GM18858 (cell line): ENCODE measurements at regions not wholly inside any gene's neighbourhood (a gene's known extent, or its start where the extent isn't known, plus 50 kb on each side); places are given as distances from the start of the nearest gene placed in this dataset.
"Not testable (repeated sequence)": the region's sequence is repeated elsewhere in the genome, so short reads cannot be mapped to it uniquely, and the experiment has no call there.

Experiments used
- ATAC-seq: cut with Tn5 transposase; IDR thresholded peaks from one replicate; pipeline ENCODE4 v1.9.1; 2021; ENCODE audit not compliant: unreplicated experiment

GRCh38 chr12:78269620-78270019 is 438.9 kb downstream of the NAV3 start:
- no peak for ATAC-seq

- ATAC-seq, result no peak
Measured at GRCh38 chr12:78271546-78271945, 440.9 kb downstream of the NAV3 start.

GRCh38 chr12:78275886-78276285 is 445.2 kb downstream of the NAV3 start:
- no peak for ATAC-seq

GRCh38 chr12:78278706-78279190 is 448.1 kb downstream of the NAV3 start:
- ATAC-seq, result no peak

GRCh38 chr12:78279567-78279966 is 448.9 kb downstream of the NAV3 start:
- ATAC-seq, result no peak

GRCh38 chr12:78281102-78281501 is 450.4 kb downstream of the NAV3 start:
- ATAC-seq, result not testable (repeated sequence)

GRCh38 chr12:78284417-78284816 is 453.7 kb downstream of the NAV3 start:
- ATAC-seq, result no peak

- ATAC-seq, result no peak
Measured at GRCh38 chr12:78290606-78291345, 460.1 kb downstream of the NAV3 start.

- ATAC-seq, result no peak
Measured at GRCh38 chr12:78293059-78293686, 462.5 kb downstream of the NAV3 start.

GRCh38 chr12:78301282-78301681 is 470.6 kb downstream of the NAV3 start:
- not testable (repeated sequence) for ATAC-seq

GRCh38 chr12:78305808-78306207 is 475.1 kb downstream of the NAV3 start:
- ATAC-seq, result no peak

GRCh38 chr12:78306236-78306635 is 475.5 kb downstream of the NAV3 start:
- no peak for ATAC-seq

- ATAC-seq, result no peak
Measured at GRCh38 chr12:78308701-78309100, 478.0 kb downstream of the NAV3 start.

- ATAC-seq, result no peak
Measured at GRCh38 chr12:78315028-78315427, 484.3 kb downstream of the NAV3 start.

- ATAC-seq, result no peak
Measured at GRCh38 chr12:78316136-78316535, 485.4 kb downstream of the NAV3 start.

- ATAC-seq, result no peak
Measured at GRCh38 chr12:78316631-78317468, 486.2 kb downstream of the NAV3 start.

GRCh38 chr12:78321696-78322095 is 491.0 kb downstream of the NAV3 start:
- no peak for ATAC-seq

GRCh38 chr12:78323226-78323625 is 492.5 kb downstream of the NAV3 start:
- ATAC-seq, result no peak

GRCh38 chr12:78324234-78324633 is 493.5 kb downstream of the NAV3 start:
- ATAC-seq, result no peak

- ATAC-seq, result no peak
Measured at GRCh38 chr12:78328524-78328923, 497.8 kb downstream of the NAV3 start.

GRCh38 chr12:78330131-78330530 is 499.4 kb downstream of the NAV3 start:
- ATAC-seq, result no peak

- no peak for ATAC-seq
Measured at GRCh38 chr12:78331181-78331580, 500.5 kb downstream of the NAV3 start.
